Stimulated activated CD4-positive, alpha-beta T cell treated with anti-CD3 and anti-CD28 coated beads, Interleukin-1b, Interleukin-23, amount 100 ng/mL, for 4 hours (primary cell): ENCODE measurements at regions not wholly inside any gene's neighbourhood (a gene's known extent, or its start where the extent isn't known, plus 50 kb on each side); places are given as distances from the start of the nearest gene placed in this dataset.
"Not testable (repeated sequence)": the region's sequence is repeated elsewhere in the genome, so short reads cannot be mapped to it uniquely, and the experiment has no call there.

Experiments used
- DNase-seq, 2 donors: peaks; one replicate each; pipeline ENCODE4 v3.0.0-alpha.2; 2020; ENCODE audit warnings: low read depth in 2 of 2

GRCh38 chr4:56146956-56147355 is 198.2 kb downstream of the CEP135 start:
- no peak for DNase-seq

- no peak for DNase-seq
Observed at GRCh38 chr4:56142088-56142487, 193.3 kb downstream of the CEP135 start.

- DNase-seq, result no peak
Observed at GRCh38 chr4:56139241-56139827, 190.6 kb downstream of the CEP135 start.

GRCh38 chr4:56134834-56135233 is 186.1 kb downstream of the CEP135 start:
- DNase-seq, result not testable (repeated sequence)

- no peak for DNase-seq
Observed at GRCh38 chr4:56134266-56134665, 185.5 kb downstream of the CEP135 start.

GRCh38 chr4:56132835-56133234 is 184.1 kb downstream of the CEP135 start:
- DNase-seq, result no peak

- not testable (repeated sequence) for DNase-seq
Observed at GRCh38 chr4:56132188-56132587, 183.4 kb downstream of the CEP135 start.

GRCh38 chr4:56130606-56131155 is 181.9 kb downstream of the CEP135 start:
- no peak for DNase-seq

GRCh38 chr4:56129431-56129861 is 180.7 kb downstream of the CEP135 start:
- DNase-seq, result peak in 1 of 2 donors; percentile 1

- DNase-seq, result no peak
Observed at GRCh38 chr4:56128213-56128612, 179.5 kb downstream of the CEP135 start.

GRCh38 chr4:56127716-56128115 is 179.0 kb downstream of the CEP135 start:
- DNase-seq, result no peak

- no peak for DNase-seq
Observed at GRCh38 chr4:56123547-56123946, 174.8 kb downstream of the CEP135 start.

GRCh38 chr4:56123051-56123450 is 174.3 kb downstream of the CEP135 start:
- DNase-seq, result no peak

- DNase-seq, result no peak
Observed at GRCh38 chr4:56118845-56119244, 170.1 kb downstream of the CEP135 start.

- DNase-seq, result no peak
Observed at GRCh38 chr4:56118055-56118454, 169.3 kb downstream of the CEP135 start.

- DNase-seq, result no peak
Observed at GRCh38 chr4:56115898-56116297, 167.2 kb downstream of the CEP135 start.

- DNase-seq, result no peak
Observed at GRCh38 chr4:56112377-56112776, 163.6 kb downstream of the CEP135 start.

GRCh38 chr4:56106180-56107147 is 157.7 kb downstream of the CEP135 start:
- DNase-seq, result no peak

- DNase-seq, result no peak
Observed at GRCh38 chr4:56104188-56104587, 155.4 kb downstream of the CEP135 start.

- no peak for DNase-seq
Observed at GRCh38 chr4:56102601-56103000, 153.9 kb downstream of the CEP135 start.

GRCh38 chr4:56099378-56099786 is 150.6 kb downstream of the CEP135 start:
- no peak for DNase-seq

- no peak for DNase-seq
Observed at GRCh38 chr4:56093576-56093975, 144.8 kb downstream of the CEP135 start.

- no peak for DNase-seq
Observed at GRCh38 chr4:56092540-56092939, 143.8 kb downstream of the CEP135 start.
